DOHH2 (cell line): ENCODE measurements at regions not wholly inside any gene's neighbourhood (a gene's known extent, or its start where the extent isn't known, plus 50 kb on each side); places are given as distances from the start of the nearest gene placed in this dataset.

Experiments used
- H3F3A ChIP-seq: fragments of 200-600 bp; sonication (generic), shearing (Covaris generic); 2 replicates; pipeline ENCODE4 v1.6.0; 2016; ENCODE audit warnings: antibody characterized with exemption, mild to moderate bottlenecking; ENCODE audit not compliant: control insufficient read depth, insufficient read depth
- H3K27ac ChIP-seq: fragments of 200-600 bp; sonication (generic); 2 replicates; pipeline ENCODE4 v1.5.1; 2014; ENCODE audit warnings: low read depth, mild to moderate bottlenecking, low read length, moderate library complexity
- H3K27me3 ChIP-seq: fragments of 200-600 bp; sonication (generic); 2 replicates; pipeline ENCODE4 v1.6.1; 2014; ENCODE audit warnings: mild to moderate bottlenecking, low read length, mixed read lengths; ENCODE audit not compliant: control insufficient read depth
- H3K36me3 ChIP-seq: fragments of 200-600 bp; sonication (generic); 2 replicates; pipeline ENCODE4 v1.6.1; 2014; ENCODE audit warnings: mild to moderate bottlenecking, low read length, moderate library complexity, mixed read lengths; ENCODE audit not compliant: control insufficient read depth
- H3K4me1 ChIP-seq: fragments of 200-600 bp; sonication (generic); 2 replicates; pipeline ENCODE4 v1.6.1; 2014; ENCODE audit warnings: mild to moderate bottlenecking, low read length, mixed read lengths; ENCODE audit not compliant: control insufficient read depth
- H3K4me2 ChIP-seq: fragments of 200-600 bp; sonication (generic); 2 replicates; pipeline ENCODE4 v1.6.0; 2014; ENCODE audit warnings: mild to moderate bottlenecking, low read length, moderate library complexity
- H3K4me3 ChIP-seq: fragments of 200-600 bp; sonication (generic); 2 replicates; pipeline ENCODE4 v1.5.1; 2014; ENCODE audit warnings: mild to moderate bottlenecking, low read length, mixed read lengths
- H3K79me2 ChIP-seq: fragments of 200-600 bp; sonication (generic); 2 replicates; pipeline ENCODE4 v1.6.1; 2014; ENCODE audit warnings: mild to moderate bottlenecking, low read length, mixed read lengths; ENCODE audit not compliant: control insufficient read depth
- H3K9me2 ChIP-seq: fragments of 200-600 bp; sonication (generic); replicated peaks from 2 replicates; pipeline ENCODE4 v1.6.1; 2014; ENCODE audit warnings: mild to moderate bottlenecking, low read length, mixed read lengths; ENCODE audit not compliant: control insufficient read depth
- H3K9me3 ChIP-seq: fragments of 200-600 bp; sonication (generic); 2 replicates; pipeline ENCODE4 v1.6.1; 2014; ENCODE audit warnings: antibody characterized with exemption, low read length, mixed read lengths; ENCODE audit not compliant: control insufficient read depth, insufficient read depth
- H4K20me1 ChIP-seq: fragments of 200-600 bp; sonication (generic); 2 replicates; pipeline ENCODE4 v1.6.0; 2014; ENCODE audit warnings: low read depth, mild to moderate bottlenecking, antibody characterized with exemption, low read length, moderate library complexity; ENCODE audit not compliant: control insufficient read depth, insufficient read depth
- EZH2phosphoT487 ChIP-seq: fragments of 200-600 bp; sonication (generic); IDR thresholded peaks from 2 replicates; pipeline ENCODE4 v1.6.1; 2017; ENCODE audit warnings: borderline replicate concordance, mild to moderate bottlenecking, antibody characterized with exemption, low read length, moderate library complexity, mixed read lengths
- TF ChIP-seq, protein P1 (sequence below): fragments of 200-600 bp; sonication (generic); IDR thresholded peaks from one replicate; pipeline ENCODE4 v1.5.1; 2014; ENCODE audit warnings: antibody characterized with exemption, mild to moderate bottlenecking, low read depth, low read length; ENCODE audit not compliant: poor library complexity, severe bottlenecking

DNA sequence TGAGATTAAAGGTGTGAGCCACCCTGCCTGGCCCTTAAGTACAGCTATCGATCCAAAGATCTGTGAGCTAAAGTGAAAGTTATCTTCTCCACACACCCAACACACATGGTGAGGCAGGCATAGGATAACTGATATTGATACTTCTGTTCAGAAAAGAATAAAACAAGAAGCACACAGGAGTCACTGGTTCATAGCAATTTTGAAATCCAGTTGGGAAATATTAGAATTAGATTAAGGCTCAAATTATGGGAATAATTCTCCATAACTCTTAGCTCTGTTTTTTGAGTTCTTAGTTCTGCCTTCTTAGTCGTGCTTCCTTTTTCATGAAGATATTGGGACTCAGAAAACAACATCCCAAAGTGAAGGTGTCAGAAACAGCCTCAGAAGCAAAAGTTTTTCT is 186.0 kb upstream of the PLXNC1 start:
- no peak for TF ChIP-seq EZH2phosphoT487
- TF ChIP-seq, protein P1, sequence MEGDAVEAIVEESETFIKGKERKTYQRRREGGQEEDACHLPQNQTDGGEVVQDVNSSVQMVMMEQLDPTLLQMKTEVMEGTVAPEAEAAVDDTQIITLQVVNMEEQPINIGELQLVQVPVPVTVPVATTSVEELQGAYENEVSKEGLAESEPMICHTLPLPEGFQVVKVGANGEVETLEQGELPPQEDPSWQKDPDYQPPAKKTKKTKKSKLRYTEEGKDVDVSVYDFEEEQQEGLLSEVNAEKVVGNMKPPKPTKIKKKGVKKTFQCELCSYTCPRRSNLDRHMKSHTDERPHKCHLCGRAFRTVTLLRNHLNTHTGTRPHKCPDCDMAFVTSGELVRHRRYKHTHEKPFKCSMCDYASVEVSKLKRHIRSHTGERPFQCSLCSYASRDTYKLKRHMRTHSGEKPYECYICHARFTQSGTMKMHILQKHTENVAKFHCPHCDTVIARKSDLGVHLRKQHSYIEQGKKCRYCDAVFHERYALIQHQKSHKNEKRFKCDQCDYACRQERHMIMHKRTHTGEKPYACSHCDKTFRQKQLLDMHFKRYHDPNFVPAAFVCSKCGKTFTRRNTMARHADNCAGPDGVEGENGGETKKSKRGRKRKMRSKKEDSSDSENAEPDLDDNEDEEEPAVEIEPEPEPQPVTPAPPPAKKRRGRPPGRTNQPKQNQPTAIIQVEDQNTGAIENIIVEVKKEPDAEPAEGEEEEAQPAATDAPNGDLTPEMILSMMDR = no peak
- Histone ChIP-seq H3K4me2 (no peak overlapping the region), H4K20me1 (no peaks in the 10 kb centered on the region), H3K4me3 (no peak overlapping the region), H3K79me2 (no peaks in the 10 kb centered on the region), H3K9me3 (no peaks in the 10 kb centered on the region), H3K9me2 (no peaks in the 10 kb centered on the region), H3K36me3 (no peaks in the 10 kb centered on the region), H3F3A (no peaks in the 10 kb centered on the region), H3K27ac (no peak overlapping the region), H3K4me1 (no peaks in the 10 kb centered on the region), H3K27me3 (no peaks in the 10 kb centered on the region)

DNA sequence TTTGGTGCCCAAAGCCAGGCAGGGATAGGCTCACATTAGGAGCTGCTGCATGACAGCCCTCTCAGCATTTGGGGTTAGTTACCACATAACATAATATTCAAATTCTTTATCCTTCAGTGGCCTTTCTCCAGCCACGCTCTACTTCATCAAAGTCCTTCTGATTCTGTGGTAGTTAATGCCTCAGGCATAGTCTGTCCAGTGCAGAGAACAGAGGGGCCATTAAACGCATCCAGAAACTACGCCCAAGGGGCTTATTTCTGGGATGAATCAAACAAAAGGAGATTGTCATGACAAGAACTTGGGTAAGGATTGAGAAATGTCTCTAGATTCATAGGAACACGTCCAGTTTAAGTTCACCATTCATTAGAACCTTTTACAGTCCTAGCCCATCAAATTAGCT is 183.4 kb upstream of the PLXNC1 start:
- no peaks in the 10 kb centered on the region for H3K9me3 ChIP-seq
- H3F3A ChIP-seq = no peaks in the 10 kb centered on the region
- H3K4me1 ChIP-seq = no peaks in the 10 kb centered on the region
- H3K4me3 ChIP-seq = no peak overlapping the region
- no peaks in the 10 kb centered on the region for H3K79me2 ChIP-seq
- no peak overlapping the region for H3K27ac ChIP-seq
- H3K36me3 ChIP-seq = no peaks in the 10 kb centered on the region
- 0 out of 2 replicates have a peak, but pooled peaks cover 2% of the 10 kb centered on the region for H3K27me3 ChIP-seq
- TF ChIP-seq, protein P1 = no peak
- no peaks in the 10 kb centered on the region for H3K9me2 ChIP-seq
- H3K4me2 ChIP-seq = no peak overlapping the region
- no peaks in the 10 kb centered on the region for H4K20me1 ChIP-seq

DNA sequence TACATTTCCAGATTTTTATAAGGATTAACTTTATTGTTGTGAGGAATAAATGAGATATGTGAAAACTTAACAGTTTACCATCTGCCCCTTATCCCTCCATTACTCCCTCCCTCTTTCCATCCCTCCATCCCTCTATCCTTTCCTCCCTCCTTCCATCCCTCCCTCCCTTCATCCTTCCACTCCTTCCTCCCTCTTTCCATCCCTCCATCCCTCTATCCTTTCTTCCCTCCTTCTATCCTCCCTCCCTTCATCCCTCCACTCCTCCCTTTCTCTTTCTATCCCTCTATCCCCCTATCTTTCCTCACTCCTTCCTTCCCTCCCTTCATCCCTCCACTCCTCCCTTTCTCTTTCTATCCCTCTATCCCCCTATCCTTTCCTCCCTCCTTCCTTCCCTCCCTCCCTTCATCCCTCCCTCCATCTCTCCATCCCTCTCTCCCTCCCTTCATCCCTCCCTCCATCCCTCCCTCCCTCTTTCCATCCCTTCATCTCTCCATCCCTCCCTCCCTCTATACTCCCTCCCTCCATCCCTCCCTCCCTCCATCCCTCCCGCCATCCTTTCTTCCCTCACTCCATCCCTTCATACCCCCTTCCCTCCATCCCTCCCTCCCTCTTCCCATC is 181.8 kb upstream of the PLXNC1 start:
- TF ChIP-seq EZH2phosphoT487 = no peak
- TF ChIP-seq, protein P1 = no peak

More for the DNA sequence above, 181.8 kb upstream of the PLXNC1 start:
- H3K9me2 ChIP-seq = no peaks in the 10 kb centered on the region
- H4K20me1 ChIP-seq = no peaks in the 10 kb centered on the region
- no peaks in the 10 kb centered on the region for H3K4me1 ChIP-seq
- no peaks in the 10 kb centered on the region for H3K79me2 ChIP-seq
- H3K4me2 ChIP-seq = no peak overlapping the region
- no peak overlapping the region for H3K4me3 ChIP-seq
- no peak overlapping the region for H3K27ac ChIP-seq
- 0 out of 2 replicates have a peak, but pooled peaks cover 2% of the 10 kb centered on the region for H3K27me3 ChIP-seq
- no peaks in the 10 kb centered on the region for H3K9me3 ChIP-seq
- no peaks in the 10 kb centered on the region for H3K36me3 ChIP-seq
- no peaks in the 10 kb centered on the region for H3F3A ChIP-seq
